Sigmoid colon (tissue), 4 donors: ENCODE measurements at regions not wholly inside any gene's neighbourhood (a gene's known extent, or its start where the extent isn't known, plus 50 kb on each side); places are given as distances from the start of the nearest gene placed in this dataset.

ENCODE experiments used
- CTCF ChIP-seq, 4 experiments: fragments of 450-650 bp in 3 of 4; fragments of 200-600 bp in 1 of 4; IDR thresholded peaks; one replicate each; pipeline ENCODE4 v1.5.1; 2016 to 2019; ENCODE audit warnings: antibody characterized with exemption in 4 of 4, mild to moderate bottlenecking in 3 of 4, moderate library complexity in 2 of 4
- EP300 ChIP-seq, 4 donors: sonication (generic); formaldehyde crosslinking; IDR thresholded peaks; one replicate each; pipeline ENCODE4 v1.6.1; 2017; ENCODE audit warnings: antibody characterized with exemption in 4 of 4
- POLR2A ChIP-seq, 2 donors: fragments of 450-650 bp; IDR thresholded peaks; one replicate each; pipeline ENCODE4 v1.6.1; 2016; ENCODE audit warnings: antibody characterized with exemption in 2 of 2, mild to moderate bottlenecking in 2 of 2, moderate library complexity in 2 of 2
- POLR2AphosphoS5 ChIP-seq, 4 donors: sonication (generic); formaldehyde crosslinking; IDR thresholded peaks; one replicate each; pipeline ENCODE4 v1.6.1; 2017; ENCODE audit warnings: antibody characterized with exemption in 4 of 4

- no peak for TF ChIP-seq CTCF (IDR thresholded peaks at IDR 0.05)
- no peak for TF ChIP-seq EP300 (IDR thresholded peaks at IDR 0.05)
- no peak for TF ChIP-seq POLR2AphosphoS5 (IDR thresholded peaks at IDR 0.05)
- TF ChIP-seq POLR2A (IDR thresholded peaks at IDR 0.05): no peak
Observed at GRCh38 chr13:84760956-84761355, 878.7 kb upstream of the SLITRK1 start.
